ENCODE measurements at regions not wholly inside any gene's neighbourhood (a gene's known extent, or its start where the extent isn't known, plus 50 kb on each side); places are given as distances from the start of the nearest gene placed in this dataset.

DNA sequence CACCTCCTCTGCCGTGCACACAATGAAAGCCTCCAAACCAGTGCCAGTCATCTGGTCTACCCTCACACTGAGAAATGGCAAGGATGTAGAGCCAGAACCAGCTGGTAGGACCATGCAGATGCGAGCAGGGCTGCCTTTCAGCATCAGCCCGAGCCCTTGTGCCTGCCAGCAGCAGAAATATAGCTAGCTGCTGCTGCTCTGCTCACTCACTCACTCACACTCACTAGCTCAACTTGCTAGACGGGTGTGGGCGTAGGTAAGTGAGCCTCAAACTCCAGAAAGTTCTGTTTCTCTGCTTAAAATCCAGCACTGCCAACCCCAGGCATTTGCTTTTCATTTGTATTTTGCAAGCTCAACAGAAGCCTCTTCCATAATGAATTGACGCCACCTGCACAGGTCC lies 114.0 kb downstream of the DRD1 start:
- TF ChIP-seq POLR2A (IDR thresholded peaks at IDR 0.05) (no peak), CTCF (IDR thresholded peaks at IDR 0.05) (no peak), EP300 (IDR thresholded peaks at IDR 0.05) (no peak)

Data from ovary (tissue), 3 donors.